ENCODE measurements at regions not wholly inside any gene's neighbourhood (a gene's known extent, or its start where the extent isn't known, plus 50 kb on each side); places are given as distances from the start of the nearest gene placed in this dataset.

DNA sequence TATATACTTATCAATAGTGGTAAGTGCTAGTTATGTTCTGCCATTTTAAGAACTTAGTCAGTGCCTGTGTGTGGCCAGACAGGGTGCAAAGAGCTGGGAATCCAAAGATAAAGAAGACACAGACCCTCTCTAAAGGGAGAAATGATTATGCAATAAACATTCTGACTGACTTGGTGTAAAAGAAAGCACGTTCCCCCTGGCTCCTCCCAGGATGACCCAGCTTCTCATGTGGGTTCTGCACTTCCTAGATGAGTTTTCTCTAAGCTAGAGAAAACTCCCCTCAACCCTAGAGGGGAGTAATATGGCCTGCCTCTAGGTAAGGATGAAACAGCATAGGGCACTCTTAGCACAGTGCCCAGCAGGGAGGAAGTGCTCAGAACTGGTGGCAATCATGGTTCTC lies 231.2 kb downstream of the VRK1 start:
- no peak overlapping the region for H3K4me3 Mint-ChIP-seq
- no peak for ATAC-seq (replicated peaks in 1 of 4)

DNA sequence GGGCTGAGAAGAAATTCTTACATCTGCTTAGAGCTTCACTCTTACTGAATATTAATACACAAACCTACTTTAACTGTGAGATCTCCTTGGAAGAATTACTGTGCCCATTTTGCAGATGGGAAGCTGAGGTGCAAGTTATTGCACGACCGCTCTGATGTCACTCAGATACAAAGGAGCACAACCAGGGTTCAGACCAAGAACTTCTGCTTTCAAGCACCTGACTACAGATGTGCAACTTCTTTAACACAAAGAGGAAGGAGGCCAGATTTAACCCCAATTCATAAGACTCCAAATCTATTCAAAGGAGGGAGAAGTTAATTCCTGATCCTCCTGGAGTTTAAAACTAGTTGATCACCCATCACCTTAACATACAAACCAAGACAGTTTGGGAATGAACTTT lies 232.6 kb downstream of the VRK1 start:
- DNase-seq (no peak), ATAC-seq (replicated peaks in 1 of 4) (no peak)
- Histone ChIP-seq H3K4me1 (ENCODE audit: control insufficient read depth in 1 of 2, extremely low read depth in 1 of 2, insufficient read depth in 2 of 2, low read length in 2 of 2) (peaks cover 0 to 8% of the 10 kb centered on the region in 2 experiments), H3K36me3 (ENCODE audit: control insufficient read depth in 2 of 2, extremely low read depth in 1 of 2, insufficient read depth in 1 of 2, low read length in 1 of 2) (no peaks in the 10 kb centered on the region), H3K4me3 (ENCODE audit: control insufficient read depth in 1 of 2, extremely low read depth in 1 of 2, low read length in 1 of 2) (no peak overlapping the region), H3K27me3 (replicated peaks in 1 of 2; ENCODE audit: control insufficient read depth in 2 of 2, extremely low read depth in 1 of 2, insufficient read depth in 2 of 2, low read length in 1 of 2) (peaks cover 8 to 47% of the 10 kb centered on the region in 2 experiments), H3K9me3 (no peaks in the 10 kb centered on the region), H3K27ac (ENCODE audit: low read length) (no peak overlapping the region)
- Mint-ChIP-seq H3K27ac (no peak overlapping the region), H3K27me3 (peaks cover 35 to 48% of the 10 kb centered on the region in 2 donors), H3K36me3 (peaks cover 4% of the 10 kb centered on the region), H3K4me3 (no peak overlapping the region), H3K9me3 (peaks cover 3 to 4% (median 4%) of the 10 kb centered on the region in 3 donors), H3K4me1 (peaks cover 6 to 18% (median 8%) of the 10 kb centered on the region in 3 donors)
- CTCF ChIA-PET, result no interaction called here
- no CpG with 5 or more reads among the region's 2 CpGs for WGBS (ENCODE audit: insufficient coverage)
- POLR2A ChIA-PET, result no interaction called here

More for the DNA sequence above, 231.2 kb downstream of the VRK1 start:
- peaks cover 6 to 15% (median 8%) of the 10 kb centered on the region in 3 donors for H3K4me1 Mint-ChIP-seq
- H3K9me3 ChIP-seq, result no peaks in the 10 kb centered on the region
- DNase-seq, result no peak
- ChIA-PET CTCF (no interaction called here), POLR2A (no interaction called here)
- peaks cover 6 to 35% of the 10 kb centered on the region in 2 experiments for H3K27me3 ChIP-seq (replicated peaks in 1 of 2; ENCODE audit: control insufficient read depth in 2 of 2, extremely low read depth in 1 of 2, insufficient read depth in 2 of 2, low read length in 1 of 2)
- H3K4me3 ChIP-seq (ENCODE audit: control insufficient read depth in 1 of 2, extremely low read depth in 1 of 2, low read length in 1 of 2), result no peak overlapping the region
- H3K4me1 ChIP-seq (ENCODE audit: control insufficient read depth in 1 of 2, extremely low read depth in 1 of 2, insufficient read depth in 2 of 2, low read length in 2 of 2), result peaks cover 0 to 5% of the 10 kb centered on the region in 2 experiments
- peaks cover 37 to 45% of the 10 kb centered on the region in 2 donors for H3K27me3 Mint-ChIP-seq
- WGBS (ENCODE audit: insufficient coverage), result no CpG with 5 or more reads among the region's 1 CpG
- no peaks in the 10 kb centered on the region for H3K36me3 ChIP-seq (ENCODE audit: control insufficient read depth in 2 of 2, extremely low read depth in 1 of 2, insufficient read depth in 1 of 2, low read length in 1 of 2)
- no peak overlapping the region for H3K27ac Mint-ChIP-seq
- peaks cover 3 to 4% (median 4%) of the 10 kb centered on the region in 3 donors for H3K9me3 Mint-ChIP-seq
- H3K27ac ChIP-seq (ENCODE audit: low read length), result no peak overlapping the region
- H3K36me3 Mint-ChIP-seq, result peaks cover 4% of the 10 kb centered on the region

DNA sequence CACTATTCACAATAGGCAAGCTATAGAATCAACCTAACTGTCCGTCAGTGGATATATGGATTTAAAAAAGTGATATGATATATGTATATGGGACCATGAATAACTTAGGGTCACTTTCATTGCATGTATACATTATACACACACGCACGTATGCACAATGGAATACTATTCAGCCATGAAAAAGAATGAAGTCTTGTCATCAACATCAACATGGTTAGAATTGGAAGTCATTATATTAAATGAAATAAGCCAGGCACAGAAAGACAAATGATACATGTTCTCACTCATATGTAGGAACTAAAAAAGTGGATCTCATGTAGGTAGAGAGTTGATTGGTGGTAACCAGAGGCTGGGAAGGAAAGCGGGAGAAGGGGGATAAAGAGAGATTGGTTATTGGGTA lies 234.3 kb downstream of the VRK1 start:
- peaks cover 39 to 58% of the 10 kb centered on the region in 2 donors for H3K27me3 Mint-ChIP-seq
- no peaks in the 10 kb centered on the region for H3K9me3 ChIP-seq

DNA sequence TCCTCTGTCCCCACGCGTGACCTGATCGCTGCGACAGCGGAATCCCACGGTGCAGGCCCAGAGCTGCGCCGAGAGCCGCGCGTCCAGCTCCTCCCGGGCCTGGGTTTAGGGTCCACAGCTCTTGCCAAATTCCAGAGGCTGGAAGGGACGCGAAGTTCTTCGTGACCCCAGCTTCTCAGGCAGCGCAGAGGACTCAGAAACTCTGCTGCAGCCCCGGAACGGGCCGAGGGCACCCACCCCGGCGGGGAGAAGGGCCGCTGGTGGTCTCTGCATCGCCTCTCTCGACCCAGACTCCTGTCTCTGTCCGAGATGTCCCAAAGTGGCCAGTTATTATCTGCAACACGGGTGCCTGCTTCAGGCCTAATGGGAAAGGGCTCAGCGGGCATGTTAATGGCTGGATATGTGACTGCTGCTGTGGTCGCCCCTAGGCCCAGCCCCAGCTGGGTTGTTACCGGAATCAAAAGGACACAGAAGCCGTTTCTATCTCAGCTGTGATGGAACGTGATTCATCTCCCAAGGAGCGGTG lies 236.4 kb downstream of the VRK1 start:
- H3K27me3 Mint-ChIP-seq, result peaks cover 46 to 61% of the 10 kb centered on the region in 2 donors
- peaks cover 3 to 8% (median 4%) of the 10 kb centered on the region in 3 donors for H3K9me3 Mint-ChIP-seq
- H3K27ac ChIP-seq (ENCODE audit: low read length), result no peak overlapping the region
- peaks cover 0 to 8% of the 10 kb centered on the region in 2 experiments for H3K4me1 ChIP-seq (ENCODE audit: control insufficient read depth in 1 of 2, extremely low read depth in 1 of 2, insufficient read depth in 2 of 2, low read length in 2 of 2)
- H3K27ac Mint-ChIP-seq, result no peak overlapping the region
- H3K36me3 Mint-ChIP-seq, result peaks cover 4% of the 10 kb centered on the region
- ChIA-PET CTCF (no interaction called here), POLR2A (no interaction called here)
- H3K4me3 ChIP-seq (ENCODE audit: control insufficient read depth in 1 of 2, extremely low read depth in 1 of 2, low read length in 1 of 2), result peak overlapping the region in 1 of 2 donors; percentile 54
- H3K4me1 Mint-ChIP-seq, result peaks cover 6 to 14% (median 8%) of the 10 kb centered on the region in 3 donors
- no peaks in the 10 kb centered on the region for H3K36me3 ChIP-seq (ENCODE audit: control insufficient read depth in 2 of 2, extremely low read depth in 1 of 2, insufficient read depth in 1 of 2, low read length in 1 of 2)
- no peak for DNase-seq
- H3K9me3 ChIP-seq, result no peaks in the 10 kb centered on the region
- H3K4me3 Mint-ChIP-seq, result peak overlapping the region; percentile 31 to 67 (median 59)
- 27% methylated on average over 30 of the region's 32 CpGs for WGBS (ENCODE audit: insufficient coverage)
- peak in 1 of 4 experiments; percentile 24 for ATAC-seq (replicated peaks in 1 of 4)
- H3K27me3 ChIP-seq (replicated peaks in 1 of 2; ENCODE audit: control insufficient read depth in 2 of 2, extremely low read depth in 1 of 2, insufficient read depth in 2 of 2, low read length in 1 of 2), result peaks cover 13 to 28% of the 10 kb centered on the region in 2 experiments

More for the DNA sequence above, 234.3 kb downstream of the VRK1 start:
- POLR2A ChIA-PET, result no interaction called here
- H3K27ac Mint-ChIP-seq, result peak overlapping the region in 1 of 2 donors; percentile 5
- Histone ChIP-seq H3K4me1 (ENCODE audit: control insufficient read depth in 1 of 2, extremely low read depth in 1 of 2, insufficient read depth in 2 of 2, low read length in 2 of 2) (peaks cover 0 to 8% of the 10 kb centered on the region in 2 experiments), H3K4me3 (ENCODE audit: control insufficient read depth in 1 of 2, extremely low read depth in 1 of 2, low read length in 1 of 2) (no peak overlapping the region), H3K27ac (ENCODE audit: low read length) (no peak overlapping the region), H3K27me3 (replicated peaks in 1 of 2; ENCODE audit: control insufficient read depth in 2 of 2, extremely low read depth in 1 of 2, insufficient read depth in 2 of 2, low read length in 1 of 2) (peaks cover 10 to 40% of the 10 kb centered on the region in 2 experiments), H3K36me3 (ENCODE audit: control insufficient read depth in 2 of 2, extremely low read depth in 1 of 2, insufficient read depth in 1 of 2, low read length in 1 of 2) (no peaks in the 10 kb centered on the region)
- H3K4me1 Mint-ChIP-seq, result peaks cover 6 to 18% (median 8%) of the 10 kb centered on the region in 3 donors
- CTCF ChIA-PET, result no interaction called here
- DNase-seq, result no peak
- peaks cover 3 to 4% (median 4%) of the 10 kb centered on the region in 3 donors for H3K9me3 Mint-ChIP-seq
- H3K36me3 Mint-ChIP-seq, result peaks cover 4% of the 10 kb centered on the region
- WGBS (ENCODE audit: insufficient coverage), result no CpG with 5 or more reads among the region's 4 CpGs
- H3K4me3 Mint-ChIP-seq, result no peak overlapping the region
- ATAC-seq (replicated peaks in 1 of 4), result no peak

DNA sequence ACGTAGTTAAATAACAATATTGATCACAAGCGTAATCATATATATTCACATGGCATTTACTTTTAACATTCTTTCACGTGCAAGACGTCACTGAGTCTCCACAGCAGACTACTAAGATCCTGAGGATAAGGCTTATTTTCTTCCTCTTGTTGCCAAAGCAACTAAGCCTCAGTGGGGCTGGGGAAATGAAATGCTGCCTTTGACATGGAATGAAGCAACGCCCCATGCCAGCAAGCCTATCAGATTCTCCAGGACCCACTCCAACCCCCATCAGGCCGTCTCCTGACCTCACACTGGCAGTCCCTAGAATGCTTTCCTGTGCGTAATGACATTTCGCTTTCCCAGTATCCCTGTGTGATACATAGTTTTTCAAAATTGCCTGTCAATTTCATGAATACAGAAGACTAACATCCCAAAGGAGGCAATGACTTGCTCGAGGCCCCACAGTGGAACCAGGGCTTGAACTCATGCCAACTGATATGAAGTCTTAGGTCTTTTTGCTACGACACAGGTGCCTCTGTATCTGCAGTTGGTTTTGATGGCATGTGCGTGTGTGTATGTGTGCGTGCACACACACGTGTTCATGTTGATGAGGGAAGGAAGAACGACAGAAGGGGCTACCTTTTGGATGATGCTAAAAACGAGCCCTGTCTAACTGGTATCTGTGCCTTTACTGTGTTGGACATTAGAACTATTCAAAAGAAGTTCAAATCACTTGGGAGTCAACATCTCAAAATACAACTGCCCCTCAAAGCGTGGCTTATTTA lies 239.1 kb downstream of the VRK1 start:
- Mint-ChIP-seq H3K9me3 (peaks cover 10 to 17% (median 15%) of the 10 kb centered on the region in 3 donors), H3K36me3 (peaks cover 4% of the 10 kb centered on the region), H3K4me3 (no peak overlapping the region), H3K27me3 (peaks cover 36 to 55% of the 10 kb centered on the region in 2 donors), H3K4me1 (peaks cover 6 to 13% (median 8%) of the 10 kb centered on the region in 3 donors), H3K27ac (no peak overlapping the region)
- ATAC-seq (replicated peaks in 1 of 4) (no peak), DNase-seq (no peak)
- peaks cover 0 to 8% of the 10 kb centered on the region in 2 experiments for H3K4me1 ChIP-seq (ENCODE audit: control insufficient read depth in 1 of 2, extremely low read depth in 1 of 2, insufficient read depth in 2 of 2, low read length in 2 of 2)
- ChIA-PET POLR2A (no interaction called here), CTCF (no interaction called here)
- no peak overlapping the region for H3K4me3 ChIP-seq (ENCODE audit: control insufficient read depth in 1 of 2, extremely low read depth in 1 of 2, low read length in 1 of 2)
- no peak overlapping the region for H3K27ac ChIP-seq (ENCODE audit: low read length)
- H3K27me3 ChIP-seq (replicated peaks in 1 of 2; ENCODE audit: control insufficient read depth in 2 of 2, extremely low read depth in 1 of 2, insufficient read depth in 2 of 2, low read length in 1 of 2), result peaks cover 15 to 24% of the 10 kb centered on the region in 2 experiments
- no peaks in the 10 kb centered on the region for H3K36me3 ChIP-seq (ENCODE audit: control insufficient read depth in 2 of 2, extremely low read depth in 1 of 2, insufficient read depth in 1 of 2, low read length in 1 of 2)
- 86% methylated on average over 9 of the region's 16 CpGs for WGBS (ENCODE audit: insufficient coverage)
- H3K9me3 ChIP-seq, result peaks cover 3% of the 10 kb centered on the region

DNA sequence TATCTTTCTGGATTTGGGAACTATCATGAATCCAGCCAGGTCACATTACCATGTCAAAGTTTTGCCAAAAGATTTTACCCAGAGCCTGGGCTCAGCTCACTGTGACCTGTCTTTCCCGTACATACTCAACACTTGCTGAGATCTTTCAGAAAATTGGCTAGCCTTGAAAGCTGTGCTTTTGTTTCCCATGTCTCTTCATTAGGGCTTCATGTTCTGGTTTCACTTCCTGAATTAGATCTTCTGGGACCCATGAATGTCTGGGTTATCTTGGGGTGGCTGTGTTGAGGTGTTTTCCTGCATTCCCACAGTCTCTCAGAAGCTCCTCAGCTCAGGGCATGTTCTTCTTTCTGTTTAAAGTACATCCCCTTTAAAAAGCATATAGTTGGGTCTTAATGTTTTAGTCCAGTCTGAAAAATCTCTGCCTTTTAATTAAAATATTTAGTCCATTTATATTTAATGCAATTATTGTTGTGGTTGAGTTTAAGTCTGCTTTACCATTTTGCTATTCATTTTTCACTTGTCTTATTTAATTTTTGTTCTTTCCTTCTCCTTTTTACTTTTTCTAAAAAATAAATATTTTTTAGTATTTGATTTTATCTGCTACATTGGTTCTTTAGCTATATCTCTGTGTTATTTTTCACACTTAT lies 242.7 kb downstream of the VRK1 start:
- no peaks in the 10 kb centered on the region for H3K36me3 Mint-ChIP-seq
- peaks cover 2 to 6% of the 10 kb centered on the region in 2 experiments for H3K27me3 ChIP-seq (replicated peaks in 1 of 2; ENCODE audit: control insufficient read depth in 2 of 2, extremely low read depth in 1 of 2, insufficient read depth in 2 of 2, low read length in 1 of 2)
- no peak overlapping the region for H3K27ac Mint-ChIP-seq
- no peak overlapping the region for H3K4me3 Mint-ChIP-seq
- no peaks in the 10 kb centered on the region for H3K36me3 ChIP-seq (ENCODE audit: control insufficient read depth in 2 of 2, extremely low read depth in 1 of 2, insufficient read depth in 1 of 2, low read length in 1 of 2)
- peaks cover 24 to 28% of the 10 kb centered on the region in 2 donors for H3K27me3 Mint-ChIP-seq
- no peak for DNase-seq
- CTCF ChIA-PET, result no interaction called here
- 80% methylated on average over 1 of the region's 1 CpG for WGBS (ENCODE audit: insufficient coverage)
- H3K4me1 ChIP-seq (ENCODE audit: control insufficient read depth in 1 of 2, extremely low read depth in 1 of 2, insufficient read depth in 2 of 2, low read length in 2 of 2), result no peaks in the 10 kb centered on the region
- H3K4me1 Mint-ChIP-seq, result no peaks in the 10 kb centered on the region
- no peak overlapping the region for H3K27ac ChIP-seq (ENCODE audit: low read length)
- ATAC-seq (replicated peaks in 1 of 4), result no peak
- peak overlapping the region in 1 of 2 donors; percentile 10 for H3K4me3 ChIP-seq (ENCODE audit: control insufficient read depth in 1 of 2, extremely low read depth in 1 of 2, low read length in 1 of 2)
- H3K9me3 ChIP-seq, result peaks cover 3% of the 10 kb centered on the region
- POLR2A ChIA-PET, result interaction anchor here in 1 of 2 donors (0.6 kb wide), 1 partner anchor 43 kb away, joined by 4 read pairs; no protein-coding TSS in a partner anchor
- peaks cover 10 to 21% (median 15%) of the 10 kb centered on the region in 3 donors for H3K9me3 Mint-ChIP-seq
